ENCODE measurements at regions not wholly inside any gene's neighbourhood (a gene's known extent, or its start where the extent isn't known, plus 50 kb on each side); places are given as distances from the start of the nearest gene placed in this dataset.

- no peak overlapping the region for H3K4ac ChIP-seq (ENCODE audit: low read depth in 1 of 2, low read length in 2 of 2)
- H3K36me3 ChIP-seq (ENCODE audit: control insufficient read depth in 1 of 2, insufficient read depth in 2 of 2, low read depth in 1 of 2, low read length in 2 of 2) = no peaks in the 10 kb centered on the region
- H3K79me1 ChIP-seq (replicated peaks; ENCODE audit: low read length, poor library complexity, severe bottlenecking) = no peaks in the 10 kb centered on the region
- no peak overlapping the region for H3K14ac ChIP-seq (ENCODE audit: low read length in 2 of 2)
- no peak overlapping the region for H2BK15ac ChIP-seq (ENCODE audit: low read depth, poor library complexity, severe bottlenecking)
- no peak overlapping the region for H3K4me2 ChIP-seq (ENCODE audit: low read length, poor library complexity, severe bottlenecking)
- 87% methylated on average over 4 of the region's 7 CpGs for WGBS
- no peaks in the 10 kb centered on the region for H3K9me3 ChIP-seq (ENCODE audit: control insufficient read depth, low read length)
- no peak overlapping the region for H2BK5ac ChIP-seq (ENCODE audit: low read depth, low read length, poor library complexity, severe bottlenecking)
- no peak overlapping the region for H2BK12ac ChIP-seq (ENCODE audit: low read length in 2 of 2)
- no peak for DNase-seq
- no peak overlapping the region for H4K8ac ChIP-seq (ENCODE audit: low read length)
- no peak overlapping the region for H3K23ac ChIP-seq (ENCODE audit: low read length in 2 of 2)
- H3K27ac ChIP-seq (ENCODE audit: low read length, poor library complexity, severe bottlenecking) = no peak overlapping the region
- no peak overlapping the region for H3K18ac ChIP-seq (ENCODE audit: low read depth in 1 of 2, low read length in 2 of 2)
- H2AK5ac ChIP-seq (ENCODE audit: low read length, severe bottlenecking) = no peak overlapping the region
- no peak overlapping the region for H3K4me3 ChIP-seq (ENCODE audit: insufficient read depth in 1 of 2, low read depth in 1 of 2, low read length in 2 of 2)
- no peak overlapping the region for H3K9ac ChIP-seq (ENCODE audit: low read length)
- H4K91ac ChIP-seq (ENCODE audit: low read length) = no peak overlapping the region
- peaks cover 0 to 3% of the 10 kb centered on the region in 2 experiments for H3K27me3 ChIP-seq (ENCODE audit: control insufficient read depth in 1 of 2, insufficient read depth in 1 of 2, low read length in 2 of 2)
- H3K4me1 ChIP-seq (ENCODE audit: control insufficient read depth, insufficient read depth, low read depth, low read length) = no peaks in the 10 kb centered on the region
- H2BK120ac ChIP-seq (ENCODE audit: low read depth, low read length) = no peak overlapping the region
- H2AFZ ChIP-seq (ENCODE audit: low read depth, low read length) = no peak overlapping the region
Observed at GRCh38 chr10:33781606-33782395, 447.3 kb upstream of the NRP1 start.

- H2BK15ac ChIP-seq (ENCODE audit: low read depth, poor library complexity, severe bottlenecking) = no peak overlapping the region
- H3K4me1 ChIP-seq (ENCODE audit: control insufficient read depth, insufficient read depth, low read depth, low read length) = no peaks in the 10 kb centered on the region
- H3K36me3 ChIP-seq (ENCODE audit: control insufficient read depth in 1 of 2, insufficient read depth in 2 of 2, low read depth in 1 of 2, low read length in 2 of 2) = no peaks in the 10 kb centered on the region
- DNase-seq = no peak
- H4K91ac ChIP-seq (ENCODE audit: low read length) = no peak overlapping the region
- no peak overlapping the region for H3K18ac ChIP-seq (ENCODE audit: low read depth in 1 of 2, low read length in 2 of 2)
- WGBS = 93% methylated on average over 9 of the region's 9 CpGs
- H2BK12ac ChIP-seq (ENCODE audit: low read length in 2 of 2) = no peak overlapping the region
- H2BK120ac ChIP-seq (ENCODE audit: low read depth, low read length) = no peak overlapping the region
- no peak overlapping the region for H3K23ac ChIP-seq (ENCODE audit: low read length in 2 of 2)
- H3K4me2 ChIP-seq (ENCODE audit: low read length, poor library complexity, severe bottlenecking) = no peak overlapping the region
- H2BK5ac ChIP-seq (ENCODE audit: low read depth, low read length, poor library complexity, severe bottlenecking) = no peak overlapping the region
- H4K8ac ChIP-seq (ENCODE audit: low read length) = no peak overlapping the region
- H2AFZ ChIP-seq (ENCODE audit: low read depth, low read length) = no peak overlapping the region
- peaks cover 0 to 3% of the 10 kb centered on the region in 2 experiments for H3K27me3 ChIP-seq (ENCODE audit: control insufficient read depth in 1 of 2, insufficient read depth in 1 of 2, low read length in 2 of 2)
- H3K9me3 ChIP-seq (ENCODE audit: control insufficient read depth, low read length) = no peaks in the 10 kb centered on the region
- H3K9ac ChIP-seq (ENCODE audit: low read length) = no peak overlapping the region
- H3K27ac ChIP-seq (ENCODE audit: low read length, poor library complexity, severe bottlenecking) = no peak overlapping the region
- H3K4me3 ChIP-seq (ENCODE audit: insufficient read depth in 1 of 2, low read depth in 1 of 2, low read length in 2 of 2) = no peak overlapping the region
- H3K79me1 ChIP-seq (replicated peaks; ENCODE audit: low read length, poor library complexity, severe bottlenecking) = no peaks in the 10 kb centered on the region
- no peak overlapping the region for H3K14ac ChIP-seq (ENCODE audit: low read length in 2 of 2)
- no peak overlapping the region for H3K4ac ChIP-seq (ENCODE audit: low read depth in 1 of 2, low read length in 2 of 2)
- no peak overlapping the region for H2AK5ac ChIP-seq (ENCODE audit: low read length, severe bottlenecking)
Observed at GRCh38 chr10:33780961-33781360, 446.5 kb upstream of the NRP1 start.

DNA sequence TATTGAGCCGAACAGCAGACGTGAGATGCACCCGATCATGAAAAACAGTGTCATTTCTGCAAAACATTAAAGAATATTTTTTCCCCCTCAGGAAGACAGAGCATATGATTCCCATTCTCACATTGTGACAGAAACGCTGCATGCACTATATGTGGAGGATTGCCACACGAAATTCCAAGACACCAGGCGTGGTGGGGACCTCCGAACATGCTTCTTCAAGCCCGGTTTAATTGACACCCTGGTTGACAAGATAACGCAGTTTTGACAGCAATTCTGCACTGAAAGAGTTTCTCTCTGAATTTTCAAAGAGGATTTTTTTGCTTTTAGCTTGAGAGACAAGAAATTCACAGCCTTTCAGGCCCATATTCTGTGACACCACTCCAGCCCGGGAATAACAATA is 442.8 kb upstream of the NRP1 start:
- Histone ChIP-seq H3K18ac (ENCODE audit: low read depth in 1 of 2, low read length in 2 of 2) (no peak overlapping the region), H3K27me3 (ENCODE audit: control insufficient read depth in 1 of 2, insufficient read depth in 1 of 2, low read length in 2 of 2) (no peaks in the 10 kb centered on the region), H3K36me3 (ENCODE audit: control insufficient read depth in 1 of 2, insufficient read depth in 2 of 2, low read depth in 1 of 2, low read length in 2 of 2) (no peaks in the 10 kb centered on the region), H2BK15ac (ENCODE audit: low read depth, poor library complexity, severe bottlenecking) (no peak overlapping the region), H3K9ac (ENCODE audit: low read length) (no peak overlapping the region), H2BK12ac (ENCODE audit: low read length in 2 of 2) (no peak overlapping the region), H4K8ac (ENCODE audit: low read length) (no peak overlapping the region), H3K14ac (ENCODE audit: low read length in 2 of 2) (no peak overlapping the region), H2BK120ac (ENCODE audit: low read depth, low read length) (no peak overlapping the region), H3K4me1 (ENCODE audit: control insufficient read depth, insufficient read depth, low read depth, low read length) (no peaks in the 10 kb centered on the region), H2AFZ (ENCODE audit: low read depth, low read length) (no peak overlapping the region), H2BK5ac (ENCODE audit: low read depth, low read length, poor library complexity, severe bottlenecking) (no peak overlapping the region), H3K4ac (ENCODE audit: low read depth in 1 of 2, low read length in 2 of 2) (no peak overlapping the region), H3K23ac (ENCODE audit: low read length in 2 of 2) (no peak overlapping the region), H2AK5ac (ENCODE audit: low read length, severe bottlenecking) (no peak overlapping the region), H3K79me1 (replicated peaks; ENCODE audit: low read length, poor library complexity, severe bottlenecking) (no peaks in the 10 kb centered on the region), H3K9me3 (ENCODE audit: control insufficient read depth, low read length) (no peaks in the 10 kb centered on the region), H3K4me2 (ENCODE audit: low read length, poor library complexity, severe bottlenecking) (no peak overlapping the region), H3K4me3 (ENCODE audit: insufficient read depth in 1 of 2, low read depth in 1 of 2, low read length in 2 of 2) (no peak overlapping the region), H3K27ac (ENCODE audit: low read length, poor library complexity, severe bottlenecking) (no peak overlapping the region), H4K91ac (ENCODE audit: low read length) (no peak overlapping the region)
- WGBS = 89% methylated on average over 10 of the region's 10 CpGs
- no peak for DNase-seq

- no peak overlapping the region for H3K4ac ChIP-seq (ENCODE audit: low read depth in 1 of 2, low read length in 2 of 2)
- H4K91ac ChIP-seq (ENCODE audit: low read length) = no peak overlapping the region
- H3K36me3 ChIP-seq (ENCODE audit: control insufficient read depth in 1 of 2, insufficient read depth in 2 of 2, low read depth in 1 of 2, low read length in 2 of 2) = no peaks in the 10 kb centered on the region
- H3K27ac ChIP-seq (ENCODE audit: low read length, poor library complexity, severe bottlenecking) = no peak overlapping the region
- 100% methylated on average over 2 of the region's 2 CpGs for WGBS
- no peak overlapping the region for H2AFZ ChIP-seq (ENCODE audit: low read depth, low read length)
- H3K4me2 ChIP-seq (ENCODE audit: low read length, poor library complexity, severe bottlenecking) = no peak overlapping the region
- no peaks in the 10 kb centered on the region for H3K27me3 ChIP-seq (ENCODE audit: control insufficient read depth in 1 of 2, insufficient read depth in 1 of 2, low read length in 2 of 2)
- H3K9me3 ChIP-seq (ENCODE audit: control insufficient read depth, low read length) = no peaks in the 10 kb centered on the region
- H3K4me1 ChIP-seq (ENCODE audit: control insufficient read depth, insufficient read depth, low read depth, low read length) = no peaks in the 10 kb centered on the region
- no peak overlapping the region for H2AK5ac ChIP-seq (ENCODE audit: low read length, severe bottlenecking)
- no peaks in the 10 kb centered on the region for H3K79me1 ChIP-seq (replicated peaks; ENCODE audit: low read length, poor library complexity, severe bottlenecking)
- DNase-seq = no peak
- H3K4me3 ChIP-seq (ENCODE audit: insufficient read depth in 1 of 2, low read depth in 1 of 2, low read length in 2 of 2) = no peak overlapping the region
- H3K9ac ChIP-seq (ENCODE audit: low read length) = no peak overlapping the region
- no peak overlapping the region for H3K14ac ChIP-seq (ENCODE audit: low read length in 2 of 2)
- no peak overlapping the region for H3K18ac ChIP-seq (ENCODE audit: low read depth in 1 of 2, low read length in 2 of 2)
- H2BK12ac ChIP-seq (ENCODE audit: low read length in 2 of 2) = no peak overlapping the region
- H2BK5ac ChIP-seq (ENCODE audit: low read depth, low read length, poor library complexity, severe bottlenecking) = no peak overlapping the region
- no peak overlapping the region for H2BK120ac ChIP-seq (ENCODE audit: low read depth, low read length)
- H4K8ac ChIP-seq (ENCODE audit: low read length) = no peak overlapping the region
- no peak overlapping the region for H2BK15ac ChIP-seq (ENCODE audit: low read depth, poor library complexity, severe bottlenecking)
- H3K23ac ChIP-seq (ENCODE audit: low read length in 2 of 2) = no peak overlapping the region
Observed at GRCh38 chr10:33776419-33777070, 442.1 kb upstream of the NRP1 start.

All from mesenchymal stem cell (in vitro differentiated cells and primary cell).